K562 (cell line): ENCODE measurements at regions not wholly inside any gene's neighbourhood (a gene's known extent, or its start where the extent isn't known, plus 50 kb on each side); places are given as distances from the start of the nearest gene placed in this dataset.

Experiments
- ATAC-seq: fragments of 200-7000 bp; cut with Tn5 transposase; 3 replicates; pipeline ENCODE4 v1.9.1; 2020; ENCODE audit warnings: moderate library complexity
- BruUV-seq: library from RNA; stranded (reverse); fragments of 400-500 nt; replicated peaks from 2 replicates; lab custom pipeline; 2021; lab: Mats Ljungman, UMichigan
- CTCF ChIA-PET: fragments of 300-600 bp; formaldehyde crosslinking; extraction: SDS; loops from one replicate; lab custom pipeline; 2021; ENCODE audit warnings: low intra/inter-chr PET ratio; lab: Yijun Ruan, JAX
- POLR2A ChIA-PET: fragments of 300-600, 350-650 bp; sonication (Branson Sonifier 250); formaldehyde crosslinking; extraction: SDS; loops from one replicate; lab custom pipeline; 2021; ENCODE audit warnings: antibody characterized with exemption, inconsistent platforms; lab: Yijun Ruan, JAX
- DNase-seq, 4 experiments: peaks; one replicate each; pipeline versions ENCODE4 v3.0.0 to v3.0.0-alpha.2; 2011 to 2018; ENCODE audit warnings: low spot score in 3 of 4, mixed read lengths in 3 of 4; ENCODE audit errors: extremely low read depth in 1 of 4
- FAIRE-seq: peaks from 2 replicates; lab custom pipeline; 2011; peaks lifted over from hg19 to GRCh38; lab: Jason Lieb, UNC
- H2AFZ ChIP-seq: 2 replicates; pipeline ENCODE4 v1.6.0; 2011; ENCODE audit warnings: low read depth, low read length, control low read depth, inconsistent platforms
- H3K27ac ChIP-seq: fragments of 200-600 bp; 3 replicates; pipeline ENCODE4 v1.8.0; 2011; ENCODE audit warnings: low read depth, mild to moderate bottlenecking, control low read depth, inconsistent platforms, low read length, moderate library complexity, mixed read lengths; ENCODE audit errors: extremely low read depth
- H3K27me3 ChIP-seq, 2 experiments: fragments of 300-600 bp in 1 of 2; 2 replicates in 1 of 2; 3 replicates in 1 of 2; pipeline versions ENCODE4 v1.6.0 to v1.8.0; 2011; ENCODE audit warnings: inconsistent platforms in 2 of 2, low read length in 2 of 2, mild to moderate bottlenecking in 1 of 2, mixed read lengths in 1 of 2, moderate library complexity in 1 of 2; ENCODE audit not compliant: control insufficient read depth in 2 of 2, insufficient read depth in 2 of 2
- H3K36me3 ChIP-seq: fragments of 300-600 bp; 3 replicates; pipeline ENCODE4 v1.8.0; 2011; ENCODE audit warnings: mild to moderate bottlenecking, low read length, inconsistent platforms; ENCODE audit not compliant: control insufficient read depth, insufficient read depth
- H3K4me1 ChIP-seq, 2 experiments: fragments of 200-600 bp in 1 of 2; replicated peaks in 1 of 2; 2 replicates in 1 of 2; 3 replicates in 1 of 2; pipeline versions ENCODE4 v1.5.1 to v1.8.0; 2011; ENCODE audit warnings: inconsistent platforms in 2 of 2, low read length in 2 of 2, mild to moderate bottlenecking in 1 of 2, mixed read lengths in 1 of 2, moderate library complexity in 1 of 2; ENCODE audit not compliant: control insufficient read depth in 2 of 2, insufficient read depth in 2 of 2
- H3K4me2 ChIP-seq: 2 replicates; pipeline ENCODE4 v1.6.1; 2011; ENCODE audit warnings: low read length, control low read depth, inconsistent platforms, mixed read lengths; ENCODE audit not compliant: insufficient read depth
- H3K4me3 ChIP-seq: fragments of 200-600 bp; sonication (generic), shearing (Covaris generic); 2 replicates; pipeline ENCODE4 v1.5.1; 2016; ENCODE audit warnings: control low read depth, inconsistent platforms
- H3K79me2 ChIP-seq: fragments of 200-600 bp; 3 replicates; pipeline ENCODE4 v1.8.0; 2011; ENCODE audit warnings: low read length, inconsistent platforms; ENCODE audit not compliant: control insufficient read depth, insufficient read depth
- H3K9ac ChIP-seq, 2 experiments: 2 replicates each; pipeline versions ENCODE4 v1.6.0 to v1.6.1; 2011; ENCODE audit warnings: low read depth in 2 of 2, low read length in 2 of 2, control low read depth in 1 of 2, inconsistent platforms in 1 of 2, mild to moderate bottlenecking in 1 of 2, mixed read lengths in 1 of 2; ENCODE audit not compliant: insufficient read depth in 1 of 2
- H3K9me1 ChIP-seq: one replicate; pipeline ENCODE4 v1.6.0; 2011; ENCODE audit warnings: inconsistent platforms, mild to moderate bottlenecking, low read length, moderate library complexity; ENCODE audit not compliant: control insufficient read depth, insufficient read depth
- H3K9me3 ChIP-seq: replicated peaks from 2 replicates; pipeline ENCODE4 v1.5.1; 2011; ENCODE audit warnings: low read depth, low read length, inconsistent platforms; ENCODE audit not compliant: control insufficient read depth, insufficient read depth
- H4K20me1 ChIP-seq: replicated peaks from 2 replicates; pipeline ENCODE4 v1.6.1; 2011; ENCODE audit warnings: low read length, inconsistent platforms, mixed read lengths; ENCODE audit not compliant: control insufficient read depth, insufficient read depth
- BMI1 ChIP-seq: fragments of 150-350 bp; IDR thresholded peaks from 2 replicates; pipeline ENCODE4 v1.6.1; 2014; ENCODE audit warnings: low read length
- ESRRB ChIP-seq: fragments of 250-450 bp; sonication (Bioruptor Pico); IDR thresholded peaks from 2 replicates; pipeline ENCODE4 v1.5.0; 2020; ENCODE audit warnings: mild to moderate bottlenecking, moderate library complexity, borderline replicate concordance
- NR2C1 ChIP-seq, 2 experiments: fragments of 450-650 bp; IDR thresholded peaks; 2 replicates each; pipeline ENCODE4 v1.6.1; 2017; ENCODE audit warnings: mild to moderate bottlenecking in 2 of 2, antibody characterized with exemption in 1 of 2, inconsistent platforms in 1 of 2, missing compliant biosample characterization in 1 of 2, missing genetic modification characterization in 1 of 2
- POLR3A ChIP-seq: IDR thresholded peaks from 2 replicates; pipeline ENCODE4 v1.6.1; 2011; ENCODE audit warnings: borderline replicate concordance, mild to moderate bottlenecking, moderate library complexity; ENCODE audit not compliant: insufficient read length, insufficient read depth; ENCODE audit errors: extremely low read depth
- PPARD ChIP-seq: fragments of 250-450 bp; sonication (Bioruptor Pico); IDR thresholded peaks from 2 replicates; pipeline ENCODE4 v1.8.0; 2022; ENCODE audit warnings: inconsistent platforms, mild to moderate bottlenecking, moderate library complexity
- RAD21 ChIP-seq, 2 experiments: fragments of 250-450 bp in 1 of 2; fragments of 450-650 bp in 1 of 2; sonication (Bioruptor Pico) in 1 of 2; formaldehyde crosslinking in 1 of 2; IDR thresholded peaks in 1 of 2; conservative IDR thresholded peaks in 1 of 2; 2 replicates each; pipeline versions ENCODE4 v1.4.0 to v1.8.0; 2020 to 2022; ENCODE audit warnings: mild to moderate bottlenecking in 2 of 2, moderate library complexity in 1 of 2
- SETDB1 ChIP-seq: IDR thresholded peaks from one replicate; pipeline ENCODE4 v1.6.1; 2012; ENCODE audit warnings: low read length, control low read depth, inconsistent platforms
- U2AF1 ChIP-seq: fragments of 200-400 bp; formaldehyde crosslinking; optimal IDR thresholded peaks from 2 replicates; pipeline ENCODE3; 2017; ENCODE audit warnings: mild to moderate bottlenecking, low read depth, low read length, moderate library complexity
- WGBS: fragments of 100-300 bp; shearing (Covaris generic); methylation state at CpG from one replicate; pipeline ENCODE4 v1.1.6; 2016; ENCODE audit warnings: low coverage, mixed read lengths; ENCODE audit not compliant: insufficient coverage; ENCODE audit errors: missing lambda C conversion rate; 5-methylcytosine and 5-hydroxymethylcytosine counted together
- in situ Hi-C: fragments of 300-500 bp; cut with MboI; formaldehyde crosslinking; loops from 4 replicates; pipeline ENCODE4 v1.15.0; 2018; ENCODE audit warnings: inconsistent platforms, mixed read lengths
- intact Hi-C: fragments of 100-400 bp; cut with micrococcal nuclease; formaldehyde crosslinking; loops from 2 replicates; pipeline ENCODE4 v1.14.2; 2022
- TF ChIP-seq, protein P1 (sequence below), 2 experiments: fragments of 450-650 bp; IDR thresholded peaks; 2 replicates each; pipeline ENCODE4 v1.6.1; 2016; ENCODE audit warnings: mild to moderate bottlenecking in 2 of 2, borderline replicate concordance in 1 of 2, low read depth in 1 of 2, moderate library complexity in 1 of 2
- TF ChIP-seq, protein P2 (sequence below): sonication (generic); formaldehyde crosslinking; IDR thresholded peaks from 2 replicates; pipeline ENCODE4 v1.8.0; 2022; ENCODE audit warnings: mild to moderate bottlenecking, low read depth, missing genetic modification reagents
- TF ChIP-seq, protein P3 (sequence below): fragments of 250-450 bp; sonication (Bioruptor Pico); IDR thresholded peaks from 2 replicates; pipeline ENCODE4 v1.8.0; 2022; ENCODE audit warnings: inconsistent platforms, mild to moderate bottlenecking, moderate library complexity, borderline replicate concordance

DNA sequence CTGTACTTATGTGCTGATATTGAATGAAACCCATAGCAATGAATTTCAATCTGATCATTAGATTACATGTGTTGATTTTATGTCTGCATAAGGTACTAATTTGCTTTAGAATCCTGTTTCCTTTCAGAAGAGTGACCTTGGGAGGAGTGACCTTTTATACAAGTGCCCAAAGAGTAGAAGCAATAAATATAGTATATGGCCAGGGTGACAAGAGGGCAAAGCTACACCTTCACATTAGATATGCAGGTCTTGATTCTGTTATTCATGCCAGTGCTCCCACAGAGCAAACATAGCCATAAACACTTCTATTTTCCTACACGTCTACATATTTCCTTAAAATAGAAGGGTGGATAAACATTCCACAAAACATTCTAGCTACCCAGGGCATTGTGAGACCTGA, 158.2 kb upstream of the RAP2B start:
- WGBS = 44% methylated on average over 1 of the region's 1 CpG
- Histone ChIP-seq H3K27ac (no peak overlapping the region), H4K20me1 (no peaks in the 10 kb centered on the region), H3K27me3 (no peaks in the 10 kb centered on the region), H3K36me3 (no peaks in the 10 kb centered on the region), H3K9ac (no peak overlapping the region), H3K4me1 (no peaks in the 10 kb centered on the region), H3K79me2 (no peaks in the 10 kb centered on the region), H3K4me3 (no peak overlapping the region), H3K4me2 (no peak overlapping the region), H2AFZ (no peak overlapping the region), H3K9me1 (no peaks in the 10 kb centered on the region), H3K9me3 (no peaks in the 10 kb centered on the region)
- DNase-seq (no peak), ATAC-seq (no peak), FAIRE-seq (no peak)
- BruUV-seq = no TSS peak
- in situ Hi-C loops (no loop called here), intact Hi-C loops (no loop called here)
- ChIA-PET CTCF (no interaction called here), POLR2A (interaction anchor here (0.6 kb wide), 1 partner anchor 281 kb away, joined by 3 read pairs; no protein-coding TSS in a partner anchor)
- TF ChIP-seq, protein P1, sequence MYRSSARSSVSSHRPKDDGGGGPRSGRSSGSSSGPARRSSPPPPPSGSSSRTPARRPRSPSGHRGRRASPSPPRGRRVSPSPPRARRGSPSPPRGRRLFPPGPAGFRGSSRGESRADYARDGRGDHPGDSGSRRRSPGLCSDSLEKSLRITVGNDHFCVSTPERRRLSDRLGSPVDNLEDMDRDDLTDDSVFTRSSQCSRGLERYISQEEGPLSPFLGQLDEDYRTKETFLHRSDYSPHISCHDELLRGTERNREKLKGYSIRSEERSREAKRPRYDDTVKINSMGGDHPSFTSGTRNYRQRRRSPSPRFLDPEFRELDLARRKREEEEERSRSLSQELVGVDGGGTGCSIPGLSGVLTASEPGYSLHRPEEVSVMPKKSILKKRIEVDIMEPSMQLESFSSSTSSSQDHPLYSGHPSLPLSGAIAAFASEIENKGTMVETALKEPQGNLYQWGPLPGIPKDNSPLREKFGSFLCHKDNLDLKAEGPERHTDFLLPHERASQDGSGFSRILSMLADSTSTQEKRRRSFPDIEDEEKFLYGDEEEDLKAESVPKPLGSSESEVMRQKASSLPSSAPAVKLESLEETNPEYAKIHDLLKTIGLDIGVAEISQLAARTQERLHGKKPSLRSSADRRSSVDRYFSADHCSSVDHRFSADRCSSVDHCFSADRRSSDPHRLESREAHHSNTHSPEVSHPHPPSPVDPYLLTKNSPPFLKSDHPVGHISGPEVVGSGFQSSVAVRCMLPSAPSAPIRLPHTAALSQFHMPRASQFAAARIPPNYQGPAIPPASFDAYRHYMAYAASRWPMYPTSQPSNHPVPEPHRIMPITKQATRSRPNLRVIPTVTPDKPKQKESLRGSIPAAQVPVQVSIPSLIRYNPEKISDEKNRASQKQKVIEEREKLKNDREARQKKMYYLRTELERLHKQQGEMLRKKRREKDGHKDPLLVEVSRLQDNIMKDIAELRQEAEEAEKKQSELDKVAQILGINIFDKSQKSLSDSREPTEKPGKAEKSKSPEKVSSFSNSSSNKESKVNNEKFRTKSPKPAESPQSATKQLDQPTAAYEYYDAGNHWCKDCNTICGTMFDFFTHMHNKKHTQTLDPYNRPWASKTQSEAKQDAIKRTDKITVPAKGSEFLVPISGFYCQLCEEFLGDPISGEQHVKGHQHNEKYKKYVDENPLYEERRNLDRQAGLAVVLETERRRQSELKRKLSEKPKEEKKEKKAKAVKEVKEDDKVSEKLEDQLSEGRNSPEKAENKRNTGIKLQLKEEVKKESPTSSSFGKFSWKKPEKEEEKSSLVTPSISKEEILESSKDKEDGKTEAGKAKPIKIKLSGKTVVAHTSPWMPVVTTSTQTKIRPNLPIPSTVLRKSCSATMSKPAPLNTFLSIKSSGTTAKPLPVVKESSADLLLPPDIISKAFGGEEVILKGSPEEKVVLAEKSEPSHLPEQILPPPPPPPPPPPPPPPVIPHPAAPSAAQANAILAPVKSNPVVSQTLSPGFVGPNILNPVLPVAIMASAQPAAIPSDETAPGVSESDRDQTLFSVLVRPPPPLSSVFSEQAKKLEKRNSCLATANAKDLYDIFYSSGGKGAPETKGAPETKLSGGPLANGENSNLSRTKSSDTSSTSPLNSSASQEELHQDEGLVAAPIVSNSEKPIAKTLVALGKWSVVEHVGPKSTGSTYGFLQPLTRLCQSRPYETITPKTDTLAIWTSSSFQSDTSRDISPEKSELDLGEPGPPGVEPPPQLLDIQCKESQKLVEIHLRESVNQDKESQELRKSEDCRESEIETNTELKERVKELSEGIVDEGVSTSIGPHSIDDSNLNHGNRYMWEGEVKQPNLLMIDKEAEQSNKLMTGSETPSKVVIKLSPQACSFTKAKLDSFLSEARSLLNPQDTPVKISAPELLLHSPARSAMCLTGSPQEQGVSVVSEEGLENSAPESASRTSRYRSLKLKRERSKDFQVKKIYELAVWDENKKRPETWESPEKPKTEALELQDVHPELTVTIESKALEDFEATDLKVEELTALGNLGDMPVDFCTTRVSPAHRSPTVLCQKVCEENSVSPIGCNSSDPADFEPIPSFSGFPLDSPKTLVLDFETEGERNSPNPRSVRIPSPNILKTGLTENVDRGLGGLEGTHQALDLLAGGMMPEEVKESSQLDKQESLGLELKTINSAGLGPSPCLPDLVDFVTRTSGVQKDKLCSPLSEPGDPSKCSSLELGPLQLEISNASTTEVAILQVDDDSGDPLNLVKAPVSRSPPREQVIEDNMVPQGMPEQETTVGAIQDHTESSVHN (IDR thresholded peaks at IDR 0.05; ENCODE audit: borderline replicate concordance in 1 of 2, low read depth in 1 of 2) = no peak
- TF ChIP-seq POLR3A (no peak), RAD21 (CRISPR knock-in tag; conservative IDR thresholded peaks at IDR 0.05 in 1 of 2, IDR thresholded peaks at IDR 0.05 in 1 of 2) (no peak), NR2C1 (IDR thresholded peaks at IDR 0.05) (no peak), NR2C1 (tag; IDR thresholded peaks at IDR 0.05) (no peak), U2AF1 (no peak), ESRRB (no peak), PPARD (CRISPR knock-in tag) (no peak), SETDB1 (no peak), BMI1 (no peak)
- TF ChIP-seq, protein P2, sequence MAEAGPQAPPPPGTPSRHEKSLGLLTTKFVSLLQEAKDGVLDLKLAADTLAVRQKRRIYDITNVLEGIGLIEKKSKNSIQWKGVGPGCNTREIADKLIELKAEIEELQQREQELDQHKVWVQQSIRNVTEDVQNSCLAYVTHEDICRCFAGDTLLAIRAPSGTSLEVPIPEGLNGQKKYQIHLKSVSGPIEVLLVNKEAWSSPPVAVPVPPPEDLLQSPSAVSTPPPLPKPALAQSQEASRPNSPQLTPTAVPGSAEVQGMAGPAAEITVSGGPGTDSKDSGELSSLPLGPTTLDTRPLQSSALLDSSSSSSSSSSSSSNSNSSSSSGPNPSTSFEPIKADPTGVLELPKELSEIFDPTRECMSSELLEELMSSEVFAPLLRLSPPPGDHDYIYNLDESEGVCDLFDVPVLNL (CRISPR knock-in tag) = no peak
- TF ChIP-seq, protein P3, sequence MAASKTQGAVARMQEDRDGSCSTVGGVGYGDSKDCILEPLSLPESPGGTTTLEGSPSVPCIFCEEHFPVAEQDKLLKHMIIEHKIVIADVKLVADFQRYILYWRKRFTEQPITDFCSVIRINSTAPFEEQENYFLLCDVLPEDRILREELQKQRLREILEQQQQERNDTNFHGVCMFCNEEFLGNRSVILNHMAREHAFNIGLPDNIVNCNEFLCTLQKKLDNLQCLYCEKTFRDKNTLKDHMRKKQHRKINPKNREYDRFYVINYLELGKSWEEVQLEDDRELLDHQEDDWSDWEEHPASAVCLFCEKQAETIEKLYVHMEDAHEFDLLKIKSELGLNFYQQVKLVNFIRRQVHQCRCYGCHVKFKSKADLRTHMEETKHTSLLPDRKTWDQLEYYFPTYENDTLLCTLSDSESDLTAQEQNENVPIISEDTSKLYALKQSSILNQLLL (CRISPR knock-in tag) = no peak
